SU-DHL-6 (cell line): ENCODE measurements at regions not wholly inside any gene's neighbourhood (a gene's known extent, or its start where the extent isn't known, plus 50 kb on each side); places are given as distances from the start of the nearest gene placed in this dataset.

Source experiments
- H2AFZ ChIP-seq: fragments of 200-600 bp; sonication (generic); 2 replicates; pipeline ENCODE4 v1.6.1; 2014; ENCODE audit warnings: low read depth, mild to moderate bottlenecking, moderate library complexity, mixed read lengths, antibody characterized with exemption, low read length; ENCODE audit not compliant: severe bottlenecking
- H3F3A ChIP-seq: fragments of 200-600 bp; shearing (Covaris generic); 2 replicates; pipeline ENCODE4 v1.6.0; 2016; ENCODE audit warnings: antibody characterized with exemption, mild to moderate bottlenecking; ENCODE audit not compliant: insufficient read depth
- H3K27ac ChIP-seq: fragments of 200-600 bp; sonication (generic); 2 replicates; pipeline ENCODE4 v1.5.1; 2016; ENCODE audit warnings: low read depth, mild to moderate bottlenecking, low read length, moderate library complexity, mixed read lengths
- H3K27me3 ChIP-seq: fragments of 200-600 bp; sonication (generic), shearing (Covaris generic); 2 replicates; pipeline ENCODE4 v1.6.0; 2014; ENCODE audit warnings: mild to moderate bottlenecking, low read length
- H3K36me3 ChIP-seq: fragments of 200-600 bp; sonication (generic); 2 replicates; pipeline ENCODE4 v1.6.1; 2014; ENCODE audit warnings: mild to moderate bottlenecking, low read length, mixed read lengths
- H3K4me2 ChIP-seq: fragments of 300-600, 200-600 bp; shearing (Covaris generic), sonication (generic); 2 replicates; pipeline ENCODE4 v1.6.0; 2014; ENCODE audit warnings: low read length, low read depth, mild to moderate bottlenecking; ENCODE audit not compliant: poor library complexity, severe bottlenecking
- H3K4me3 ChIP-seq: fragments of 200-600 bp; sonication (generic); 2 replicates; pipeline ENCODE4 v1.5.1; 2014; ENCODE audit warnings: antibody characterized with exemption, low read length, mild to moderate bottlenecking, mixed read lengths; ENCODE audit not compliant: insufficient read depth, poor library complexity, severe bottlenecking
- H3K79me2 ChIP-seq: fragments of 200-600 bp; sonication (generic); 2 replicates; pipeline ENCODE4 v1.6.1; 2014; ENCODE audit warnings: mild to moderate bottlenecking, low read length, moderate library complexity; ENCODE audit not compliant: insufficient read depth
- H3K9ac ChIP-seq: fragments of 200-600 bp; sonication (generic); 2 replicates; pipeline ENCODE4 v1.7.0; 2014; ENCODE audit warnings: mild to moderate bottlenecking, low read length
- H3K9me2 ChIP-seq: fragments of 200-600 bp; sonication (generic); replicated peaks from 2 replicates; pipeline ENCODE4 v1.6.1; 2014; ENCODE audit warnings: low read length; ENCODE audit not compliant: insufficient read depth
- H3K9me3 ChIP-seq: fragments of 200-600 bp; sonication (generic); 2 replicates; pipeline ENCODE4 v1.6.1; 2014; ENCODE audit warnings: low read length, mixed read lengths; ENCODE audit not compliant: insufficient read depth
- H4K20me1 ChIP-seq: fragments of 200-600 bp; sonication (generic); 2 replicates; pipeline ENCODE4 v1.6.1; 2014; ENCODE audit warnings: low read depth, mild to moderate bottlenecking, antibody characterized with exemption, low read length, moderate library complexity, mixed read lengths
- CTCF ChIP-seq: fragments of 200-600 bp; sonication (generic); IDR thresholded peaks from one replicate; pipeline ENCODE4 v1.5.1; 2017; ENCODE audit warnings: antibody characterized with exemption, mild to moderate bottlenecking, low read length, moderate library complexity; ENCODE audit not compliant: insufficient read depth, poor library complexity, severe bottlenecking
- EZH2phosphoT487 ChIP-seq: fragments of 200-600 bp; sonication (generic), shearing (Covaris generic); conservative IDR thresholded peaks from 2 replicates; pipeline ENCODE4 v1.6.1; 2018; ENCODE audit warnings: mild to moderate bottlenecking, antibody characterized with exemption, low read length, moderate library complexity, mixed read lengths

GRCh38 chr7:68718097-68718551 is 880.2 kb upstream of the AUTS2 start:
- no peaks in the 10 kb centered on the region for H3F3A ChIP-seq
- no peak overlapping the region for H3K27ac ChIP-seq
- no peak overlapping the region for H2AFZ ChIP-seq
- H4K20me1 ChIP-seq: no peaks in the 10 kb centered on the region
- H3K9me3 ChIP-seq: no peaks in the 10 kb centered on the region
- H3K27me3 ChIP-seq: no peaks in the 10 kb centered on the region
- H3K4me3 ChIP-seq: no peak overlapping the region
- H3K4me2 ChIP-seq: no peak overlapping the region
- no peaks in the 10 kb centered on the region for H3K36me3 ChIP-seq
- H3K9me2 ChIP-seq: no peaks in the 10 kb centered on the region
- H3K79me2 ChIP-seq: no peaks in the 10 kb centered on the region
- no peak for TF ChIP-seq EZH2phosphoT487
- TF ChIP-seq CTCF: no peak
- H3K9ac ChIP-seq: no peak overlapping the region

- no peak for TF ChIP-seq EZH2phosphoT487
- no peak for TF ChIP-seq CTCF
- Histone ChIP-seq H3K9ac (no peak overlapping the region), H3K36me3 (no peaks in the 10 kb centered on the region), H3K9me2 (no peaks in the 10 kb centered on the region), H3K79me2 (no peaks in the 10 kb centered on the region), H3K27me3 (no peaks in the 10 kb centered on the region), H3K4me3 (no peak overlapping the region), H4K20me1 (no peaks in the 10 kb centered on the region), H3K27ac (no peak overlapping the region), H3F3A (no peaks in the 10 kb centered on the region), H3K4me2 (no peak overlapping the region), H3K9me3 (no peaks in the 10 kb centered on the region), H2AFZ (no peak overlapping the region)
These were observed 877.6 kb upstream of the AUTS2 start for GRCh38 chr7:68720697-68721096.

- Histone ChIP-seq H3F3A (no peaks in the 10 kb centered on the region), H3K27me3 (no peaks in the 10 kb centered on the region), H3K36me3 (no peaks in the 10 kb centered on the region), H3K27ac (no peak overlapping the region), H3K4me3 (no peak overlapping the region), H3K4me2 (no peak overlapping the region), H3K79me2 (no peaks in the 10 kb centered on the region), H3K9me2 (no peaks in the 10 kb centered on the region), H2AFZ (no peak overlapping the region), H3K9me3 (no peaks in the 10 kb centered on the region), H4K20me1 (no peaks in the 10 kb centered on the region), H3K9ac (no peak overlapping the region)
- no peak for TF ChIP-seq CTCF
- TF ChIP-seq EZH2phosphoT487: no peak
These were observed 876.2 kb upstream of the AUTS2 start for GRCh38 chr7:68722044-68722443.
